22Rv1 (cell line): ENCODE measurements at regions not wholly inside any gene's neighbourhood (a gene's known extent, or its start where the extent isn't known, plus 50 kb on each side); places are given as distances from the start of the nearest gene placed in this dataset.

Experiments used
- CTCF ChIP-seq: fragments of 450-650 bp; IDR thresholded peaks from 2 replicates; pipeline ENCODE4 v1.5.1; 2017; ENCODE audit warnings: mild to moderate bottlenecking
- ZFX ChIP-seq: fragments of 450-650 bp; IDR thresholded peaks from 2 replicates; pipeline ENCODE4 v1.6.1; 2017; ENCODE audit warnings: antibody characterized with exemption, borderline replicate concordance

- TF ChIP-seq CTCF: no peak
- no peak for TF ChIP-seq ZFX
These were observed 89.7 kb downstream of the MAF start for GRCh38 chr16:79510879-79511278.
